ENCODE measurements at regions not wholly inside any gene's neighbourhood (a gene's known extent, or its start where the extent isn't known, plus 50 kb on each side); places are given as distances from the start of the nearest gene placed in this dataset.

GRCh38 chr20:56697476-56697875 is 68.4 kb downstream of the TFAP2C start:
- Histone ChIP-seq H3K9me3 (no peaks in the 10 kb centered on the region), H3K27ac (no peak overlapping the region), H3K4me3 (no peak overlapping the region), H3K27me3 (no peaks in the 10 kb centered on the region), H3K4me1 (no peaks in the 10 kb centered on the region), H3K36me3 (no peaks in the 10 kb centered on the region)
- TF ChIP-seq POLR2A (IDR thresholded peaks at IDR 0.05) (no peak), POLR2AphosphoS5 (IDR thresholded peaks at IDR 0.05) (no peak), CTCF (IDR thresholded peaks at IDR 0.05) (no peak)
- intact Hi-C loops (cut with DNase I; ENCODE audit: low total_unique reads): no loop called here
- no peak for DNase-seq (ENCODE audit: low spot score in 2 of 2)

DNA sequence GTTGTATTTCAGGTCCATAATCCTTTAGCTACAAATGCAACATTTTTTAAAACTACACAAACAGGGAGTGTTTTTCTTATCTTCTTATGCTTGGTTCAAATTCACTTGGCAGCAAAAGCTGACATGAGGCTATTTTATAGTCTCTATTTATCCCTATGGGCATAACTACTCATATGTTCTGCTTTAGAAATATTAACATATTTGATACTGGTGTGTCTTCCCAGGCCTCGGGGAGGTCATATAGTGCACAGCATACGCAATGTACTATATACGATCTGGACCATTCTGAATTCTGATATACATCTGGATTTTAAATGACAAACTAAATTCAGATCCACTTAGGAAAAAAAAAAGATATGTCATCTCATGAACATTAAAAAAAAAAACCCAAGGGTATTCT is 69.2 kb downstream of the TFAP2C start:
- no peaks in the 10 kb centered on the region for H3K4me1 ChIP-seq
- no peak for DNase-seq (ENCODE audit: low spot score in 2 of 2)
- intact Hi-C loops (cut with DNase I; ENCODE audit: low total_unique reads): no loop called here

GRCh38 chr20:56698749-56699148 is 69.6 kb downstream of the TFAP2C start:
- DNase-seq (ENCODE audit: low spot score in 2 of 2): no peak
- no peaks in the 10 kb centered on the region for H3K4me1 ChIP-seq
- TF ChIP-seq CTCF (IDR thresholded peaks at IDR 0.05) (no peak), POLR2AphosphoS5 (IDR thresholded peaks at IDR 0.05) (no peak)
- no peaks in the 10 kb centered on the region for H3K36me3 ChIP-seq
- H3K9me3 ChIP-seq: no peaks in the 10 kb centered on the region
- no peak overlapping the region for H3K4me3 ChIP-seq
- no peaks in the 10 kb centered on the region for H3K27me3 ChIP-seq
- H3K27ac ChIP-seq: no peak overlapping the region
- intact Hi-C loops (cut with DNase I; ENCODE audit: low total_unique reads): no loop called here

More for the DNA sequence above, 69.2 kb downstream of the TFAP2C start:
- no peaks in the 10 kb centered on the region for H3K36me3 ChIP-seq
- TF ChIP-seq POLR2AphosphoS5 (IDR thresholded peaks at IDR 0.05) (no peak), CTCF (IDR thresholded peaks at IDR 0.05) (no peak), POLR2A (IDR thresholded peaks at IDR 0.05) (no peak)
- no peaks in the 10 kb centered on the region for H3K9me3 ChIP-seq
- H3K27ac ChIP-seq: no peak overlapping the region
- H3K27me3 ChIP-seq: no peaks in the 10 kb centered on the region
- H3K4me3 ChIP-seq: no peak overlapping the region

- no peaks in the 10 kb centered on the region for H3K27me3 ChIP-seq
- peaks cover 0 to 5% of the 10 kb centered on the region in 2 donors for H3K4me1 ChIP-seq
- peak in 1 of 2 donors; percentile 93 for DNase-seq (ENCODE audit: low spot score in 2 of 2)
- intact Hi-C loops (cut with DNase I; ENCODE audit: low total_unique reads): no loop called here
- peak overlapping the region; percentile 91 to 94 for H3K27ac ChIP-seq
- no peaks in the 10 kb centered on the region for H3K36me3 ChIP-seq
- H3K9me3 ChIP-seq: no peaks in the 10 kb centered on the region
- TF ChIP-seq POLR2AphosphoS5 (IDR thresholded peaks at IDR 0.05) (peak in 1 of 3 donors; percentile 61), CTCF (IDR thresholded peaks at IDR 0.05) (no peak)
- peak overlapping the region in 1 of 3 donors; percentile 45 for H3K4me3 ChIP-seq
These were observed 74.1 kb downstream of the TFAP2C start for GRCh38 chr20:56702931-56703840.

GRCh38 chr20:56706867-56707360 is 77.8 kb downstream of the TFAP2C start:
- Histone ChIP-seq H3K27ac (peak overlapping the region; percentile 93 to 94), H3K4me1 (peaks cover 0 to 5% of the 10 kb centered on the region in 2 donors), H3K27me3 (no peaks in the 10 kb centered on the region), H3K36me3 (no peaks in the 10 kb centered on the region), H3K4me3 (no peak overlapping the region), H3K9me3 (no peaks in the 10 kb centered on the region)
- intact Hi-C loops (cut with DNase I; ENCODE audit: low total_unique reads): no loop called here
- TF ChIP-seq CTCF (IDR thresholded peaks at IDR 0.05) (no peak), POLR2AphosphoS5 (IDR thresholded peaks at IDR 0.05) (peak in 1 of 3 donors; percentile 76), POLR2A (IDR thresholded peaks at IDR 0.05) (no peak)
- DNase-seq (ENCODE audit: low spot score in 2 of 2): peak; percentile 77 to 97
